ENCODE measurements at regions not wholly inside any gene's neighbourhood (a gene's known extent, or its start where the extent isn't known, plus 50 kb on each side); places are given as distances from the start of the nearest gene placed in this dataset.
"Not testable (repeated sequence)": the region's sequence is repeated elsewhere in the genome, so short reads cannot be mapped to it uniquely, and the experiment has no call there.

- DNase-seq = no peak
These were observed 148.1 kb downstream of the TRIML1 start for GRCh38 chr4:188287169-188287894.

GRCh38 chr4:188289531-188290125, 150.4 kb downstream of the TRIML1 start:
- DNase-seq = no peak

GRCh38 chr4:188295899-188296298, 156.7 kb downstream of the TRIML1 start:
- DNase-seq = no peak

GRCh38 chr4:188296331-188296730, 157.1 kb downstream of the TRIML1 start:
- DNase-seq = no peak

- no peak for DNase-seq
These were observed 158.6 kb downstream of the TRIML1 start for GRCh38 chr4:188297873-188298272.

- DNase-seq = no peak
These were observed 159.9 kb downstream of the TRIML1 start for GRCh38 chr4:188299161-188299560.

GRCh38 chr4:188300385-188300784, 161.1 kb downstream of the TRIML1 start:
- DNase-seq = no peak

- DNase-seq = no peak
These were observed 166.4 kb downstream of the TRIML1 start for GRCh38 chr4:188305690-188306089.

GRCh38 chr4:188307591-188307990, 168.3 kb downstream of the TRIML1 start:
- no peak for DNase-seq

- no peak for DNase-seq
These were observed 168.9 kb downstream of the TRIML1 start for GRCh38 chr4:188308142-188308541.

GRCh38 chr4:188316391-188316790, 177.2 kb downstream of the TRIML1 start:
- no peak for DNase-seq

- no peak for DNase-seq
These were observed 189.7 kb downstream of the TRIML1 start for GRCh38 chr4:188328966-188329365.

- DNase-seq = no peak
These were observed 190.3 kb downstream of the TRIML1 start for GRCh38 chr4:188329521-188329920.

GRCh38 chr4:188332265-188332664, 193.0 kb downstream of the TRIML1 start:
- no peak for DNase-seq

- DNase-seq = no peak
These were observed 197.7 kb downstream of the TRIML1 start for GRCh38 chr4:188336891-188337290.

GRCh38 chr4:188341428-188341827, 202.2 kb downstream of the TRIML1 start:
- DNase-seq = no peak

- no peak for DNase-seq
These were observed 207.0 kb downstream of the TRIML1 start for GRCh38 chr4:188346171-188346809.

GRCh38 chr4:188347339-188347738, 208.1 kb downstream of the TRIML1 start:
- DNase-seq = no peak

GRCh38 chr4:188349569-188349968, 210.3 kb downstream of the TRIML1 start:
- DNase-seq = not testable (repeated sequence)

- DNase-seq = no peak
These were observed 224.0 kb downstream of the TRIML1 start for GRCh38 chr4:188363196-188363595.

- no peak for DNase-seq
These were observed 231.5 kb downstream of the TRIML1 start for GRCh38 chr4:188370777-188371176.

GRCh38 chr4:188372058-188372457, 232.8 kb downstream of the TRIML1 start:
- no peak for DNase-seq

- DNase-seq = no peak
These were observed 233.6 kb downstream of the TRIML1 start for GRCh38 chr4:188372829-188373228.

- DNase-seq = no peak
These were observed 235.6 kb downstream of the TRIML1 start for GRCh38 chr4:188374871-188375270.
